GM19438 (cell line): ENCODE measurements at regions not wholly inside any gene's neighbourhood (a gene's known extent, or its start where the extent isn't known, plus 50 kb on each side); places are given as distances from the start of the nearest gene placed in this dataset.
"Not testable (repeated sequence)": the region's sequence is repeated elsewhere in the genome, so short reads cannot be mapped to it uniquely, and the experiment has no call there.

Experiments used
- ATAC-seq: cut with Tn5 transposase; IDR thresholded peaks from one replicate; pipeline ENCODE4 v1.9.1; 2021; ENCODE audit warnings: low read depth; ENCODE audit not compliant: unreplicated experiment

DNA sequence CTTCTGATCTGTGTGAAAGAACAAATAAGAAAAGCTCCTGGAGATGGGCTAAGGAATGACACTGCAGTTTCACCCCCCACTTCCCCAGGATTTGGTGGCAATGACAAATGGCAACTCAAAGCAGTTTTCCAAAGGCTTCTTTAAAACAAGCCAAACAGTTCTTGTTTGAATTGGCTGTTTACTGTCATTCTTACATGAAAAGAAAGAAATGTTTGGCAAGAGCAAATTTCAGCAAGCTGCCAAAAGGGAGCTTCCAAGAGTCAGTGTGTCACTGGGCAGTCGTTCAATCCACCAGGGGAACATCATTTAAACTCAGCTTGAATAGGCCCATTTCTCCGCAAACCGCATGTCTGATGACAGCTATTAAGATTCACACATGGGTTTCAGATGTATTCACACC is 119.0 kb upstream of the RHOBTB1 start:
- ATAC-seq, result no peak

DNA sequence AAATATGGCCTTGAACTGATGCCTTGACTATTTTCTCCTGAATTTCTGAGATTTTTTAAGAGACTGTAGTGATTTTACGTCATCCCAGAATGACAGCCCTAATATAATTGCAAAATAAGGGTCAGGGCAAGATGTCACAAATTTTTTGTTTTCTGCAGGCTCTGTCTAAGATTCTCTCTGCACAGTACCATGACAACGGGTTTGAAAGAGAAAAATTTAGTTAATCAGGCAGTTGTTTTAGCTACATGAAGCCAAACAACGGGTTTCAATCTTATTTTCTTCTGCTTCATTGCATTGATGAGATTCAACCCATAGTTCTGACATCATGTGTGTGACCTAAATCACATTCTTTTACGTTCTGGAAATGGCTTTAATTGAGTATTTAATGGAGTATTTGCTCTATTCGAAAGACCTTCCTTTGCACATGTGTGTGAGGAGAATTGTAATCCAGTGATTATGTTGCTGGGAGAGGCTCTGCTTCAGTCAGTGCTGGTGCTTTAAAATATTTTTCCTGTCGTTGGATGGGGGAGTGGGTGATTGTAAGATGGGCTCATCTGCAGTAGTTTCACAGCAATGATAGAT is 118.0 kb upstream of the RHOBTB1 start:
- no peak for ATAC-seq

DNA sequence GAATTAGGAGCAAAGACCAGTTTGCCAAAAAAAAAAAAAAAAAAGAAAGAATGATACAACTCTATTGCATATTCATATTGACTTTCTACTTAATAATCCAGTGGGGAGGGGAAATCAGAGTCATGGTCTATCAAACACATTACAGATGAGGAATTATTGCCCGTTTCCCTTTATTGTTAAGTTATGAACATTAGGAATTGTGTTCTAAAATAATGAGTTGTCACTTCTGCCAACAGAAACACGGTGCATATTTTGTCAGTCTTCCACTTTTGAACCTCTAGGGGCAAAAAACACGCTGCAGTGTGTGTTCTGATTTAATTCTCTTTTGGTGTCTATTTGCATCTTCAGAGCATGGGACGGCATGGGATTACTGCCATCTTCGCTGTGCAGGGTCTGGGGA is 115.7 kb upstream of the RHOBTB1 start:
- ATAC-seq, result no peak

DNA sequence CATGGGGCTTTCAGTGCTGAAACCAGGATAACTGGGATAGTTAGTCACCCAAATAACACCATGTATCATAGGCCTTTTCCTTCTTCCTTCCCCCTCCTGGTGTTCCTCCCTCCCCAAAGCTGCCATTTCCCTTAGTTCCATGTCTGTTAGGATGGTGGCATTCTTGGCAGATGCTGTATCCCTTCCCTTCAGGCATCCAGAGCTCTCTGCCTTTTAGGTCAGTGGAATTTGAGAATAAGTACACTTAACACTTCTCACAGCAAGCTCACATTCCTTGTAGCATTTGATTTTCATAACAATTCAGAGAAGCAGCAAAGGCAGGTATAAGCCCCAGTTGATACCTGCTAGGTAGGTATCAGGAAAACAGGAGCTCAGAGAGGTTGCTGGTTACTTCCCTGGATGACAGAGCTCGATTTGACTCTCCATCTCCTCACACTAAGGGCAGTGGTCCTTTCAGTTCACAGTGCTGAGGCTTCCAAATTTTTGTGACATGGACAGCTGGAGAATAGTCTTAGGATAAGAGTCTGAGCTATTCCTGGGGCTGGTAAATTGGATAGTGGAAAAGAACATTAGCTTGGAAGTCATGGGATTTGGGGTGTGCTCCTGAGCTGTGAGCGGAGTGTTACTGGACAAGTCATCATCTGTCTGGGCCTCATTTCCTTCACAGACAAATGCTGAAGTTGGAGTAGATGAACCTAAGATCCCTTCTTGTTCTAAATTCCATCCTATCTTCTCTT is 108.7 kb upstream of the RHOBTB1 start:
- ATAC-seq, result no peak

DNA sequence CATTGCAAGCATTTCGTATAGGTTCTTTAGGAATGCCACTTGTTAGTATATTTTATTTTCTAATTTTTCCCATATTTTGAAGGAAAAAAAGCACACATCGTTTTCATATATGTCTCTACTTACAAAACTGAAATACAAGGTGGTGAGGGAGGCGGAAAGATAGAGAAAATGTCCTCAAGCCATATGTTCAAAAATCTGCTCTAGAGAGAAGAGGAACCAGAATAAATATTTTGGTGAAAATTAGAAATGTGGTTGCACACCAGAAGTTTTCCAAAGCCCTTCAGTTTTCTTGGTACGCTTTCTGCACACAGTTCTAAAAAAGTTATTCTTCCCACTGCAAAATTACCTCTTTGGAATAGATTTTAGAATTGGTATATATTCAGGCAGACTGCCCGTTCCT is 107.4 kb upstream of the RHOBTB1 start:
- ATAC-seq, result no peak

DNA sequence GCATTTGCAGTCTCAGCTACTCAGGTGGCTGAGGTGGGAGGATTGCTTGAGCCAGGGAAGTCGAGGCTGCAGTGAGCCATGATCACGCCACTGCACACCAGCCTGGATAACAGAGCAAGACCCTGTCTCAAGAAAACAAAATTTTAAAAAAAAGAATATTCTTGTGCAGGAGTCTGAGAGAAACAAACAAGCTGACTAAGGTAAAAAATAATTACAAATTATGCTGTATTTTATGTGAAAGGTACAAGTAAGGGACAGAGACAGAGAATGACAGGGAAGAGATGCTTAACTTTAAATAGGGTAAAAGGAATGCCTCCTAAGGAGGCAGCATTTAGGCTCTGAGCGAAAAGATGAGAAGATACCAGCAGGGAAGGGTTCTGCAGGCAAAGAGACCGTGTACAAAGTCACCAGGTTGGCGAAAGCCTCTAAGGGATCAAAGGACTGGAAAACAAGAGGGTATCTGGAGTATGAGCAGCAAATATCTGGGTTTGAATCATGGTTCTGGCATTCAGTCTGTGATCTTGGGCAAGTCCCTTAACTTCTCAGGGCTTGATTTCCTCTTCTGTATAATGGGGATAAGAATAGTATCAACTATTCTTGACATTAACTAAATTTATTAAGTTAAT is 106.2 kb upstream of the RHOBTB1 start:
- no peak for ATAC-seq

DNA sequence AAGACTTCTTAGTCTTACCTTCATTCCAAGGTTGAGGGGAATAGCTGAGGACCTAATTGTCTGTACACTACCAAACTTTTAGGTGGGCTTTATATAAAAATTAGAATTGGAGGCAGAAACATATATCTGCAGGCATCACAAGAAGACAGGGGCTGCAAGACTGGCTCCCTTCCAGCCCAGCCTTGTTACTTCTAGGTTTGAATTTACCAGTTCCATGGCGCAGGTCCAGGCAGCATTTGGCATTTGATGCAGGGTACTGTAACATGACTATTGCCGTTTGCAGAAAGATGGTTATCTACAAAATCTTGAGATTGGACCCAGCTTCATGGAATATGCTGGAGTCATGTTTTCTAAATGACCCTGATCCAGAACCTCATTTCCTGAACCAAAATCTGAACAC is 105.4 kb upstream of the RHOBTB1 start:
- no peak for ATAC-seq

DNA sequence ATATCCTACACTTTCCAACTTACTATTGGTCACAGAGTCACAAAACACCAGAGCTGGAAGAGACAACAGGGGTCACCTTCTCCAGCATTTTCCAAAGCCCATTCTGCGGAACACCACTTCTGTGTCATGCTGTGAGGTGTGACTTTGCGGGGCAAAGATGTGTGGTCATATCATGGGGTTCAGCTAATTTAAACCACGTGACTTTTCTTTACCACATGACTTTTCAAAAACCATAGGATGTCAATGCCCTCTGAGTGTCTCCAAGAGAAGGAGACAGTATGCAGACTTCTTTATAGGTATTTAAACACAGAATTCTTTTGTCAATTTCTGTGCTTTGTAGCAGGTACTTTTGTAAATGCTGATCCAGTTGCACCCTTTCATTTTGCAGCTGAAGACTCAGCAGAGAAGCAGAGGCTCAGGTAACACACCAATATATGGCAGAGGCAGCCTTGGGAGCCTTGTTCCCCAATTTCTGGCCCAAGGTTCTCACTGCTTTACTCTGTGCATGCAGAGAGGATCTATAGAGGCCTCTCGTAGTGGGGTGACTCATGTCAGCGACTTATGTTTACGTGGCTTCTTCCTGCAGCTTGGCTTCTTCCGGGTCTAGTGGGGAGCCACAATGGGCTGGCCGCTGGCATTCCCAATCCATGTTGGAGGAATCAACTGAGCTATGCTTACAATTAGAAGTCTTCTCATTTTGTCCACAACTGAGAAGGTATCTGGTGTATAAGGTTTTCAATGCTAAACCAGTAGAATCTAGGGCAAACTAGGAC is 104.0 kb upstream of the RHOBTB1 start:
- no peak for ATAC-seq

DNA sequence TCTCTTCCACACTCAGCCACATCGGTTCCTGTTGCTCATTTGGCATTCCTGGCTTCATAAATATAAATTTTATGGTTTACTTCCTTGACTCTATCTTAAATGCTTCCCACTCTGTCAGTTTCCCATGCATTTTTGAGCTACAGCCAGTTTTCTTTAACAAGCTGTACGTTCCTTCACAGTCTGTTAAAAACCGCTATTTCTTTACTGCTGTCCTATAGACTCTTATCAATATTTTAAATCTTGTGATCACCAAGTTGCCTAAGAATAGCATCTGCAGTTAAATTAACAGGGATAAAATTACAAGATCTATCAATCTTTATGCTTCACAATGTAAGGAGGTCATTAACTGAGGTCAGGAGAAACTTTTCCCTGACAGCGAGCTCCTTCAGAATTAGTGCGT is 103.1 kb upstream of the RHOBTB1 start:
- ATAC-seq, result no peak

DNA sequence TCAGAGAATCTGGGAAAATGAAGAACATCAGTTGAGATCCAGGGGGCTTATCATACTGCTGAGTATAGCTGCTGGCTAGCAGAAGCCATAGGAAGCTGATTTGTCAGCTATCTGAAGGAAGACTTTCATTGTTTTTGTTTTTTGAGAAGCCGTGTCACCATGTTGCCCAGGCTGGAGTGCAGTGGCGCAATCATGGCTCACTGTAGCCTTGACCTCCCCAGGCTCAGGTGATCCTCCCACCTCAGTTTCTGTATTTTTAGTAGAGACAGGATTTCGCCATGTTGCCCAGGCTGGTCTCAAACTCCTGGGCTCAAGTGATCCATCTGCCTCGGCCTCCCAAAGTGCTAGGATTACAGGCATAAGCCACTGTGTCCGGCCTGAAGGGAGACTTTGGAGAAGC is 101.5 kb upstream of the RHOBTB1 start:
- not testable (repeated sequence) for ATAC-seq

DNA sequence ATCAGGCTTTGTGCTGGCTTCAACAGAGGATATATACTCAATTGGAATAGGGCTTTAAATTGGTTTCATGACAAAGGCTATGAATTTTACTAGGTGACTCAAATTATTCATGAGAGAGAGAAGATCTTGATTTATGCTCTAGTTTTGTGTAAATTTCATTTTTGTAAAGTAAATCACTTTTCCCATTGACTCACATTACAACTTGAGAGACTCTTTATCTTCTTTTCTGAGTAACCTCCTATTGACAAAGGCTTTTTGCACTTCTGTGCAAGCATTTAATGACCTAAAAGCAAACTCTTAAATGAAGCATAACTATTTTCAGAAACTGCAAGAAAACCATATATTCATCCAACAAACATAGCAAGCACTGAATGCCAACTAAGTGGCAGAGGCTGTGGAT is 98.5 kb upstream of the RHOBTB1 start:
- ATAC-seq, result no peak

DNA sequence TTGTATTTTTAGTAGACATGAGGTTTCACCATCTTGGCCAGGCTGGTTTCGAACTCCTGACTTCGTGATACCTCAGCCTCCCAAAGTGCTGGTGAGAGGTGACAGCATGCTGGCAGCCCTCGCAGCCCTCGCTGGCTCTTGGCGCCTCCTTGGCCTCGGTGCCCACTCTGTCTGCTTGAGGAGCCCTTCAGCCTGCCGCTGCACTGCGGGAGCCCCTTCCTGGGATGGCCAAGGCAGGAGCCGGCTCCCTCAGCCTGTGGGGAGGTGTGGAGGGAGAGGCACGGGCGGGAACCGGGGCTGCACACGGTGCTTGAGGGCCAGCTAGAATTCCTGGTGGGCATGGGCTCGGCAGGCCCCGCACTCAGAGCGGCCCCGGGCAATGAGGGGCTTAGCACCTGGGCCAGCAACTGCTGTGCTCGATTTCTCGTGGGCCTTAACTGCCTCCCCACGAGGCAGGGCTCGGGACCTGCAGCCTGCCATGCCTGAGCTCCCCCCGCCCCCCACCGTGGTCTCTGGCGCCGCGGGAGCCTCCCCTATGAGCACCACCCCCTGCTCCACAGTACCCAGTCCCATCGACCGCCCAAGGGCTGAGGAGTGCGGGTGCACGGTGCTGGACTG is 96.5 kb upstream of the RHOBTB1 start:
- no peak for ATAC-seq

DNA sequence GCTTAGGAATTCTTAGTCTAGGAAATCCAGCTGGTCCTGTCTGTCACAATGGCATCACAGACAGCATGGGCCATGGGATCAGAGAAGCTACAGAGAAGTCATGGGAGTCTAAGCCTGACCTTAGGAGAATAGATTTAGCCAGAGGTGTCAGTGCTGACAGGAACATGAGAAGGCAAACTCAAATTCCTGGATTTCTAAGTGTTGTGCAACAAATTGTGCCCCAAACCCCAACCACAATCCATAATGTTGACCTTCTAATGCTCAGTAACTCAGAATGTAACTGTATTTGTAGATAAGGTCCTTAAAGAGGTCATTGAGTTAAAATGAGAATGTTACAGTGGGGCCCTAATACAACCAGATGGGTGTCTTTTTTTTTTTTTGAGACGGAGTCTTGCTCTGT is 95.9 kb upstream of the RHOBTB1 start:
- no peak for ATAC-seq

DNA sequence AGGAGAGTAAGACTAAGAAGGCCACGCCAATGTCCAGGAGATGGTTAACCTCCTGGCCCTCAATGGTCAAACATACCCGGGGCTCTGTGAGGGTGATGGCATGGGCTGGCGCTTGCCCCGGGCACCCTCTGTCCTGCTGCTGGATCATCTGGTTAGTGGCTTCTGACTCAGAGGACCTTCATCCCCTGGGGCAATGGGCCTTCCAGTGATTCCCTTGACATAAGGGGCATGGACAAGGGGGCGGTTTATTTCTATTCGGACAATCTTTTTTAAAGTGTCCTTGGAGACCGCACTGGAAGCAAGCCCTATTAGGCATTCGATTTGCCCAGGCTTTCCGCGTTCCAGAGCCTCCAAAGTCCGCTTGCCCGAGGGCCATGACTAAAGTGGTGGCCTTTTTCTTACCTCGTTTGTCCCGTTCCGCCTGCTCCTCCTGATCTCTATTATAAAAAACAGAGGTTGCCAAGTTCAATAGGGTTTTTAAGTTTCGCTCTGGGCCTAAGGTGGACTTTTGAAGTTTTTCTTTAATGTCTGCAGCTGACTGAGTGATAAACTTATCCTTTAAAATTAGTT is 93.4 kb upstream of the RHOBTB1 start:
- ATAC-seq, result not testable (repeated sequence)

DNA sequence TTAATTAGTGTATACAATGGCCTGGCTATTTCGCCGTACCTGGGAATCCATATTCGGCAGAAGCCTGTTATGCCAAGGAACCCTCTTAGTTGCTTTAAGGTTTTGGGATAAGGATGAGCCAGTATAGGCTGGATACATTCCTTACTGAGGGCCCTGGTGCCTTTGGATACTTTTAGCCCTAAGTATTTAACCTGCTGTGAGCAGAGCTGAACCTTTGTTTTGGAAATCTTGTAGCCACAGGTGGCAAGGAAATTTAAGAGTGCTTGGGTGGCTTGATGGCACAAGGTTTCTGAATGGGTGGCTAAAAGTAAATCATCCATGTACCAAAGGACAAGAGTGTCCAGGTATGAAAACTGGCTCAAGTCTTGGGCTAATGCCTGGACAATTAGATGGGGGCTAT is 92.2 kb upstream of the RHOBTB1 start:
- ATAC-seq, result not testable (repeated sequence)

DNA sequence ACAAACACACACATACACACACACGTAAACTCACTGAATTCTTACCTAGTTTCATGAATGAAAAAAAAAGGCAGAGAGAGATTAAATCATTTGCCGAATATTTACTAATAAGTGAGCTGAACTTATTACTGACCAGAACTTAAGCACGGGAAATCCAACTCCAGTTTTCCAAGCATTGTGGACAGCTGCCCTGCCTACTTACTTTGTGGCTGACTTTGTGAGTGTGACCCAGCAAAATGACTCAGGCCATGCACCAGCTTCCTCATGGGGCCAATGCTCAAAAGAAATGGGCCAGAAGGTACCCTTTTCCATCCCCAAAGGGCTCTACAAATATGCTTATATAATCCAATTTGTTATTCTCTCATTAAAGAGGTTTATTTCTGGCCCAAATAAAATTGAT is 87.4 kb upstream of the RHOBTB1 start:
- no peak for ATAC-seq

DNA sequence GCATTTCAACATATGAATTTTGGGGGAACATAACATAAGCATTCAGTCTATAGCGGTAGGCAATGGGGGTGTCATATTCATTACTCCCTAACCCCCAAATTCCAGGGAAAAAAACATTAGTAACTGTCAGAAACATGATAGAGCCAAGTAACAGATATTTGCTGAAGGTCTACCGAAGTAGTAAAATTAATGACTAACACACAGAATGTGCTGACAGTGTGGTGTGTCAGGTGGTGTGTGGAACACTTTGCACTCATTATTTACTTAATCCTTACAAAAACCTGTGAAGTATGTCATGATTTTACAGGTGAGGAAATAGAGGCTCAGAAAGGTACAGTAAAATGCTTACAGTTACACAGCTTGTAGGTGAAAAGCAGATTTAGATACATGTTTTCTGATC is 85.4 kb upstream of the RHOBTB1 start:
- ATAC-seq, result no peak

DNA sequence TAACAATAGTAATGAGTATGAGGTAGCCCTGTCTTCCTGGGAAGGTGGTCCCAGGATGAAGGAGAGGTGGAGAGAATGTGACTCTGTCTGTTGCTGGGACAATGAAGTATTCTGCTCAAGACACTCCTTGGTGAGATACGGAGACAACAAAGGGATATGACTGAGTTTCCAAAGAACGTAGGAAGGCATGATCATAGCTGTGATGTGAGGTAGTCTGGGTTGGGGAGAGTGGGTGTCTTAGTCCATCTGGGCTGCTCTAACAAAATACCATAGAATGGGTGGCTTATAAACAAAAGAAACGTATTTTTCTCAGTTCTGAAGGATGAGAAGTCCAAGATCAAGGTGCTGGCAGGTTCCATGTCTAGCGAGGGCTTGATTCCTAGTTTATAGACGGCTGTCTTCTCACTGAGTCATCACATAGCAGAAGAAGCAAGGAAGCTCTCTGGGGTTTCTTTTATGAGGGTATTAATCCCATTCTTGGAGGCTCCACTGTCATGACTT is 84.9 kb upstream of the RHOBTB1 start:
- ATAC-seq, result no peak

DNA sequence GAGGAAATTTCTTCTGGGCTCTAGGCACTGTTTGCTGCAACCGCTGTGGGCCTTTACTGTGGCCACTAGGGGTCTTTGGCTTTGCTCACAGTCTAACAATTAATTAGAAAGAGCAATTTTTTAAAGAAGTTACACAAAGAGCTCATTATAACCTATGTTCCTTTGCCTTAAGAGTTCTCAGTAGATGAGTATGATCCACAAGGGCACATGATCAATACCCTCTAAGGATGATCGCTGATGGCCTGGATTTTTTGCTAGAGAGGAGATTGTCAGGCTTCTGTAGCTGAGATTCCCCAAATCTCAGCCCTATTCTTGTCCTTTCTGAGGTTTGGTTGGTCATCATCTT is 80.8 kb upstream of the RHOBTB1 start:
- no peak for ATAC-seq

DNA sequence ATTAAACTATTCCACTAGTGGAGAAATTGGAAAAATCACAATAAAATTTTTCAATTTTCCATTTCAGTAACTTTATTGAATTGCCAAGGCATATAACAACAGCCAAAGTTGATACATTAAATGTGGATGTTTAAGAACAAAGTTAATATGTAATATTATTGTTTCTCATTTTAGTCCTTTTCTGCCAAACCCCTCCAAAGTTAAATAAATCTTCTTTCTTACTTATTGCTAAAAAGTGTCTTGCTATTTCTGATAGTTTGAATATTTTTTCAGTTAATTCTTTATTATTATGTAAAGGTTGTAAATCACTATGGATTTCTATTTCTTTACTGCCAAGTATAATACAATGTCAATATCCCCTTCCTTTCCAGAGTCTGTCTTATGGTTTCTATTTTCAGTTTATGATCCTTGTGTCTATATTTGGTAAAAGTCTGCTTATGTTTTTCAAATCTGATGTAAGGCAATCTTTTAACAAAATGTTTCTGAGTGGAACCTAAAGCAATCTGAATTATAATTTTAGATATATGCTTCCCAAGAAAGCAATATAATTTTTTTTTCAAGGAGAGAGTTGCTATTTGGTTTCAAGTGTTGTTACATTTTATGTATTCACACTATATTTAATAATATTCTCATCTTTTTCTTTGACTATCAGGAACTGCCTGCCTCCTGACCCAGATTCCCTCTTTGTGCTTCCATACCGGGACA is 80.3 kb upstream of the RHOBTB1 start:
- no peak for ATAC-seq
